ENCODE measurements at regions not wholly inside any gene's neighbourhood (a gene's known extent, or its start where the extent isn't known, plus 50 kb on each side); places are given as distances from the start of the nearest gene placed in this dataset.

- TF ChIP-seq POLR2AphosphoS5 (IDR thresholded peaks at IDR 0.05) = no peak
- no peak for TF ChIP-seq CTCF (IDR thresholded peaks at IDR 0.05)
These were observed 977.7 kb upstream of the LRRTM1 start for GRCh38 chr2:81282151-81282769.

Data from breast epithelium (tissue), 3 donors.